ENCODE measurements at regions not wholly inside any gene's neighbourhood (a gene's known extent, or its start where the extent isn't known, plus 50 kb on each side); places are given as distances from the start of the nearest gene placed in this dataset.
"Not testable (repeated sequence)": the region's sequence is repeated elsewhere in the genome, so short reads cannot be mapped to it uniquely, and the experiment has no call there.

- H3K27ac ChIP-seq (ENCODE audit: low read depth, low read length), result no peak overlapping the region
- no peaks in the 10 kb centered on the region for H3K4me1 ChIP-seq (ENCODE audit: control insufficient read depth in 1 of 2, insufficient read depth in 2 of 2, low read length in 2 of 2)
- H3K27me3 ChIP-seq (ENCODE audit: control insufficient read depth in 1 of 2, insufficient read depth in 2 of 2, low read length in 2 of 2), result peaks cover 10 to 13% of the 10 kb centered on the region in 2 donors
- H3K9me3 ChIP-seq (ENCODE audit: control insufficient read depth in 1 of 2, low read length in 2 of 2), result peaks cover 8 to 9% of the 10 kb centered on the region in 2 donors
- no peaks in the 10 kb centered on the region for H3K36me3 ChIP-seq (ENCODE audit: control insufficient read depth in 1 of 2, insufficient read depth in 2 of 2, low read length in 2 of 2)
- H3K4me3 ChIP-seq (ENCODE audit: low read depth in 1 of 2, low read length in 2 of 2), result no peak overlapping the region
- H3K9ac ChIP-seq (ENCODE audit: low read depth in 1 of 2, low read length in 2 of 2), result no peak overlapping the region
Measured at GRCh38 chr22:49699476-49699875, 128.2 kb downstream of the BRD1 start.

- H3K9ac ChIP-seq (ENCODE audit: low read depth in 1 of 2, low read length in 2 of 2); H3K4me3 ChIP-seq (ENCODE audit: low read depth in 1 of 2, low read length in 2 of 2); H3K4me1 ChIP-seq (ENCODE audit: control insufficient read depth in 1 of 2, insufficient read depth in 2 of 2, low read length in 2 of 2); H3K27ac ChIP-seq (ENCODE audit: low read depth, low read length); H3K9me3 ChIP-seq (ENCODE audit: control insufficient read depth in 1 of 2, low read length in 2 of 2); H3K27me3 ChIP-seq (ENCODE audit: control insufficient read depth in 1 of 2, insufficient read depth in 2 of 2, low read length in 2 of 2); H3K36me3 ChIP-seq (ENCODE audit: control insufficient read depth in 1 of 2, insufficient read depth in 2 of 2, low read length in 2 of 2): not testable (repeated sequence)
Measured at GRCh38 chr22:49698616-49699015, 129.1 kb downstream of the BRD1 start.

- Histone ChIP-seq H3K9me3 (ENCODE audit: control insufficient read depth in 1 of 2, low read length in 2 of 2) (peaks cover 6 to 8% of the 10 kb centered on the region in 2 donors), H3K27ac (ENCODE audit: low read depth, low read length) (no peak overlapping the region)
Measured at GRCh38 chr22:49697047-49697446, 130.6 kb downstream of the BRD1 start.

GRCh38 chr22:49694462-49695260, 133.0 kb downstream of the BRD1 start:
- Histone ChIP-seq H3K36me3 (ENCODE audit: control insufficient read depth in 1 of 2, insufficient read depth in 2 of 2, low read length in 2 of 2) (no peaks in the 10 kb centered on the region), H3K9ac (ENCODE audit: low read depth in 1 of 2, low read length in 2 of 2) (no peak overlapping the region), H3K4me3 (ENCODE audit: low read depth in 1 of 2, low read length in 2 of 2) (no peak overlapping the region), H3K27ac (ENCODE audit: low read depth, low read length) (no peak overlapping the region), H3K9me3 (ENCODE audit: control insufficient read depth in 1 of 2, low read length in 2 of 2) (peaks cover 0 to 3% of the 10 kb centered on the region in 2 donors), H3K27me3 (ENCODE audit: control insufficient read depth in 1 of 2, insufficient read depth in 2 of 2, low read length in 2 of 2) (no peaks in the 10 kb centered on the region), H3K4me1 (ENCODE audit: control insufficient read depth in 1 of 2, insufficient read depth in 2 of 2, low read length in 2 of 2) (no peaks in the 10 kb centered on the region)

More at GRCh38 chr22:49697047-49697446, 130.6 kb downstream of the BRD1 start:
- Histone ChIP-seq H3K4me3 (ENCODE audit: low read depth in 1 of 2, low read length in 2 of 2) (no peak overlapping the region), H3K27me3 (ENCODE audit: control insufficient read depth in 1 of 2, insufficient read depth in 2 of 2, low read length in 2 of 2) (no peaks in the 10 kb centered on the region), H3K9ac (ENCODE audit: low read depth in 1 of 2, low read length in 2 of 2) (no peak overlapping the region), H3K36me3 (ENCODE audit: control insufficient read depth in 1 of 2, insufficient read depth in 2 of 2, low read length in 2 of 2) (no peaks in the 10 kb centered on the region), H3K4me1 (ENCODE audit: control insufficient read depth in 1 of 2, insufficient read depth in 2 of 2, low read length in 2 of 2) (no peaks in the 10 kb centered on the region)

GRCh38 chr22:49693848-49694247, 133.8 kb downstream of the BRD1 start:
- no peaks in the 10 kb centered on the region for H3K27me3 ChIP-seq (ENCODE audit: control insufficient read depth in 1 of 2, insufficient read depth in 2 of 2, low read length in 2 of 2)

GRCh38 chr22:49693416-49693815, 134.3 kb downstream of the BRD1 start:
- H3K4me3 ChIP-seq (ENCODE audit: low read depth in 1 of 2, low read length in 2 of 2), result no peak overlapping the region
- H3K9ac ChIP-seq (ENCODE audit: low read depth in 1 of 2, low read length in 2 of 2), result no peak overlapping the region
- peaks cover 0 to 3% of the 10 kb centered on the region in 2 donors for H3K9me3 ChIP-seq (ENCODE audit: control insufficient read depth in 1 of 2, low read length in 2 of 2)
- no peaks in the 10 kb centered on the region for H3K27me3 ChIP-seq (ENCODE audit: control insufficient read depth in 1 of 2, insufficient read depth in 2 of 2, low read length in 2 of 2)
- H3K36me3 ChIP-seq (ENCODE audit: control insufficient read depth in 1 of 2, insufficient read depth in 2 of 2, low read length in 2 of 2), result no peaks in the 10 kb centered on the region
- H3K27ac ChIP-seq (ENCODE audit: low read depth, low read length), result no peak overlapping the region
- H3K4me1 ChIP-seq (ENCODE audit: control insufficient read depth in 1 of 2, insufficient read depth in 2 of 2, low read length in 2 of 2), result no peaks in the 10 kb centered on the region

More at GRCh38 chr22:49693848-49694247, 133.8 kb downstream of the BRD1 start:
- no peaks in the 10 kb centered on the region for H3K36me3 ChIP-seq (ENCODE audit: control insufficient read depth in 1 of 2, insufficient read depth in 2 of 2, low read length in 2 of 2)
- no peak overlapping the region for H3K9ac ChIP-seq (ENCODE audit: low read depth in 1 of 2, low read length in 2 of 2)
- H3K4me3 ChIP-seq (ENCODE audit: low read depth in 1 of 2, low read length in 2 of 2), result no peak overlapping the region
- no peak overlapping the region for H3K27ac ChIP-seq (ENCODE audit: low read depth, low read length)
- H3K9me3 ChIP-seq (ENCODE audit: control insufficient read depth in 1 of 2, low read length in 2 of 2), result peaks cover 0 to 3% of the 10 kb centered on the region in 2 donors
- H3K4me1 ChIP-seq (ENCODE audit: control insufficient read depth in 1 of 2, insufficient read depth in 2 of 2, low read length in 2 of 2), result no peaks in the 10 kb centered on the region

- H3K27ac ChIP-seq (ENCODE audit: low read depth, low read length), result no peak overlapping the region
- no peak overlapping the region for H3K4me3 ChIP-seq (ENCODE audit: low read depth in 1 of 2, low read length in 2 of 2)
- peaks cover 0 to 3% of the 10 kb centered on the region in 2 donors for H3K9me3 ChIP-seq (ENCODE audit: control insufficient read depth in 1 of 2, low read length in 2 of 2)
- no peak overlapping the region for H3K9ac ChIP-seq (ENCODE audit: low read depth in 1 of 2, low read length in 2 of 2)
- peaks cover 0 to under 1% of the 10 kb centered on the region in 2 donors for H3K27me3 ChIP-seq (ENCODE audit: control insufficient read depth in 1 of 2, insufficient read depth in 2 of 2, low read length in 2 of 2)
- no peaks in the 10 kb centered on the region for H3K36me3 ChIP-seq (ENCODE audit: control insufficient read depth in 1 of 2, insufficient read depth in 2 of 2, low read length in 2 of 2)
- no peaks in the 10 kb centered on the region for H3K4me1 ChIP-seq (ENCODE audit: control insufficient read depth in 1 of 2, insufficient read depth in 2 of 2, low read length in 2 of 2)
Measured at GRCh38 chr22:49692499-49693225, 135.0 kb downstream of the BRD1 start.

- H3K9me3 ChIP-seq (ENCODE audit: control insufficient read depth in 1 of 2, low read length in 2 of 2), result no peaks in the 10 kb centered on the region
- H3K36me3 ChIP-seq (ENCODE audit: control insufficient read depth in 1 of 2, insufficient read depth in 2 of 2, low read length in 2 of 2), result no peaks in the 10 kb centered on the region
- H3K27ac ChIP-seq (ENCODE audit: low read depth, low read length), result no peak overlapping the region
- no peaks in the 10 kb centered on the region for H3K4me1 ChIP-seq (ENCODE audit: control insufficient read depth in 1 of 2, insufficient read depth in 2 of 2, low read length in 2 of 2)
- no peak overlapping the region for H3K9ac ChIP-seq (ENCODE audit: low read depth in 1 of 2, low read length in 2 of 2)
- H3K27me3 ChIP-seq (ENCODE audit: control insufficient read depth in 1 of 2, insufficient read depth in 2 of 2, low read length in 2 of 2), result peaks cover 0 to 6% of the 10 kb centered on the region in 2 donors
- no peak overlapping the region for H3K4me3 ChIP-seq (ENCODE audit: low read depth in 1 of 2, low read length in 2 of 2)
Measured at GRCh38 chr22:49691256-49691655, 136.4 kb downstream of the BRD1 start.

GRCh38 chr22:49690454-49690853, 137.2 kb downstream of the BRD1 start:
- no peak overlapping the region for H3K4me3 ChIP-seq (ENCODE audit: low read depth in 1 of 2, low read length in 2 of 2)
- no peaks in the 10 kb centered on the region for H3K4me1 ChIP-seq (ENCODE audit: control insufficient read depth in 1 of 2, insufficient read depth in 2 of 2, low read length in 2 of 2)
- H3K9me3 ChIP-seq (ENCODE audit: control insufficient read depth in 1 of 2, low read length in 2 of 2), result no peaks in the 10 kb centered on the region
- no peak overlapping the region for H3K9ac ChIP-seq (ENCODE audit: low read depth in 1 of 2, low read length in 2 of 2)
- peaks cover 0 to 6% of the 10 kb centered on the region in 2 donors for H3K27me3 ChIP-seq (ENCODE audit: control insufficient read depth in 1 of 2, insufficient read depth in 2 of 2, low read length in 2 of 2)
- H3K27ac ChIP-seq (ENCODE audit: low read depth, low read length), result no peak overlapping the region
- H3K36me3 ChIP-seq (ENCODE audit: control insufficient read depth in 1 of 2, insufficient read depth in 2 of 2, low read length in 2 of 2), result no peaks in the 10 kb centered on the region

- H3K27ac ChIP-seq (ENCODE audit: low read depth, low read length), result no peak overlapping the region
- H3K36me3 ChIP-seq (ENCODE audit: control insufficient read depth in 1 of 2, insufficient read depth in 2 of 2, low read length in 2 of 2), result no peaks in the 10 kb centered on the region
- H3K9me3 ChIP-seq (ENCODE audit: control insufficient read depth in 1 of 2, low read length in 2 of 2), result no peaks in the 10 kb centered on the region
- peaks cover 0 to 6% of the 10 kb centered on the region in 2 donors for H3K27me3 ChIP-seq (ENCODE audit: control insufficient read depth in 1 of 2, insufficient read depth in 2 of 2, low read length in 2 of 2)
- no peak overlapping the region for H3K4me3 ChIP-seq (ENCODE audit: low read depth in 1 of 2, low read length in 2 of 2)
- H3K9ac ChIP-seq (ENCODE audit: low read depth in 1 of 2, low read length in 2 of 2), result no peak overlapping the region
- H3K4me1 ChIP-seq (ENCODE audit: control insufficient read depth in 1 of 2, insufficient read depth in 2 of 2, low read length in 2 of 2), result no peaks in the 10 kb centered on the region
Measured at GRCh38 chr22:49689858-49690257, 137.8 kb downstream of the BRD1 start.

Data from duodenal mucosa (tissue), 2 donors.